SK-N-SH (cell line): ENCODE measurements at regions not wholly inside any gene's neighbourhood (a gene's known extent, or its start where the extent isn't known, plus 50 kb on each side); places are given as distances from the start of the nearest gene placed in this dataset.

ENCODE experiments used
- CTCF ChIP-seq: fragments of 200-600 bp; sonication (generic); IDR thresholded peaks from 2 replicates; pipeline ENCODE4 v1.6.1; 2017; ENCODE audit warnings: antibody characterized with exemption, mild to moderate bottlenecking, moderate library complexity
- EZH2phosphoT487 ChIP-seq: fragments of 200-600 bp; sonication (generic); IDR thresholded peaks from 2 replicates; pipeline ENCODE4 v1.6.1; 2017; ENCODE audit warnings: low read depth, mixed run types, mild to moderate bottlenecking, antibody characterized with exemption, moderate library complexity, borderline replicate concordance
- NFIC ChIP-seq: IDR thresholded peaks from 2 replicates; pipeline ENCODE4 v1.4.0; 2012; ENCODE audit warnings: borderline replicate concordance
- YY1 ChIP-seq: IDR thresholded peaks from 2 replicates; pipeline ENCODE4 v1.4.0; 2012; ENCODE audit warnings: low read depth, mild to moderate bottlenecking
- TF ChIP-seq, protein P1 (sequence below): IDR thresholded peaks from 2 replicates; pipeline ENCODE4 v1.4.0; 2012; ENCODE audit warnings: low read depth, borderline replicate concordance

DNA sequence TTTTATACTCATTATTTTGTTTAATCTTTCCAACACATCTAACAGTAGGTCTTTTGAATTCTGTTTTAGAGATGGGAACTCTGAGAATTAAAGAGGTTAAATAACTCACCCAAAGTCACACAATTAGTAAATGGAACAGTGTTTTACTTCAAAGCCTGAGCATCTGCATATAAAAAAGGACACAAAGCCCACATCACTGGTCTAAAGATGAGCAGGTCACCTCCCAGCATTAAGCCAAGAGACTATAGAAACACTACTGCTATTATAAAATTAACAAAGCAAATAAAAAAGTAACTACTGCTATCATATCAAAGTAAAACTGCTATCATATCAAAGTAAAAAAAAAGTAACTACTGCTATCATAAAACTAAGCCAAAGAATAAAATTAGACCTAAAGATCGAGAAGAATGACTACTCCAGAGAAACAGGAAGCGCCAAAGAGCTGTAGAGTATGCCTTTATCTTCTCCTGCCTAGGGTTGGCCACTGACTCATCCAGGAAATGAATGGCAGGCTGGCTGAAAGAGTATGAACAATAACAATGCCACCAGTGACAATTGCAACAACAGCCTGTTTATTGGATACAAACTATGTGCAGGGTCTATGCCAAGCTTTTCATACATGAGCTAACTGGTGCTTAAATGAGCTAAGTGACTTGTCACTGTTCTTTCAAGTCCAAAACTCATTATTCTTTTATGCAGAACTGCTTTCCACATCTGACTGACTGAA lies 1153.0 kb upstream of the TENM4 start:
- TF ChIP-seq YY1 (no peak), EZH2phosphoT487 (no peak), CTCF (no peak), NFIC (no peak)
- TF ChIP-seq, protein P1, sequence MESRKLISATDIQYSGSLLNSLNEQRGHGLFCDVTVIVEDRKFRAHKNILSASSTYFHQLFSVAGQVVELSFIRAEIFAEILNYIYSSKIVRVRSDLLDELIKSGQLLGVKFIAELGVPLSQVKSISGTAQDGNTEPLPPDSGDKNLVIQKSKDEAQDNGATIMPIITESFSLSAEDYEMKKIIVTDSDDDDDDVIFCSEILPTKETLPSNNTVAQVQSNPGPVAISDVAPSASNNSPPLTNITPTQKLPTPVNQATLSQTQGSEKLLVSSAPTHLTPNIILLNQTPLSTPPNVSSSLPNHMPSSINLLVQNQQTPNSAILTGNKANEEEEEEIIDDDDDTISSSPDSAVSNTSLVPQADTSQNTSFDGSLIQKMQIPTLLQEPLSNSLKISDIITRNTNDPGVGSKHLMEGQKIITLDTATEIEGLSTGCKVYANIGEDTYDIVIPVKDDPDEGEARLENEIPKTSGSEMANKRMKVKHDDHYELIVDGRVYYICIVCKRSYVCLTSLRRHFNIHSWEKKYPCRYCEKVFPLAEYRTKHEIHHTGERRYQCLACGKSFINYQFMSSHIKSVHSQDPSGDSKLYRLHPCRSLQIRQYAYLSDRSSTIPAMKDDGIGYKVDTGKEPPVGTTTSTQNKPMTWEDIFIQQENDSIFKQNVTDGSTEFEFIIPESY: no peak
